ENCODE measurements at regions not wholly inside any gene's neighbourhood (a gene's known extent, or its start where the extent isn't known, plus 50 kb on each side); places are given as distances from the start of the nearest gene placed in this dataset.
A peak's percentile ranks its signal among the peaks of the same experiment; 100 is the strongest.
"Not testable (repeated sequence)": the region's sequence is repeated elsewhere in the genome, so short reads cannot be mapped to it uniquely, and the experiment has no call there.

GRCh38 chr19:56918682-56919307 is 78.3 kb upstream of the PEG3 start:
- no peak overlapping the region for H3K4me3 ChIP-seq
- H3K27me3 ChIP-seq, result peaks cover 0 to 3% of the 10 kb centered on the region in 2 donors
- H3K27ac ChIP-seq, result no peak overlapping the region
- no peaks in the 10 kb centered on the region for H3K36me3 ChIP-seq
- intact Hi-C loops (cut with DNase I; ENCODE audit: low total_unique reads), result no loop called here
- DNase-seq (ENCODE audit: low spot score in 2 of 2), result no peak
- peaks cover 6 to 18% of the 10 kb centered on the region in 2 donors for H3K9me3 ChIP-seq
- TF ChIP-seq POLR2A (IDR thresholded peaks at IDR 0.05), result no peak
- TF ChIP-seq CTCF (IDR thresholded peaks at IDR 0.05), result no peak
- no peak for TF ChIP-seq POLR2AphosphoS5 (IDR thresholded peaks at IDR 0.05)
- no peaks in the 10 kb centered on the region for H3K4me1 ChIP-seq

- DNase-seq (ENCODE audit: low spot score in 2 of 2), result no peak
- TF ChIP-seq CTCF (IDR thresholded peaks at IDR 0.05), result no peak
- no peak for TF ChIP-seq POLR2AphosphoS5 (IDR thresholded peaks at IDR 0.05)
- no peak for TF ChIP-seq POLR2A (IDR thresholded peaks at IDR 0.05)
- Histone ChIP-seq H3K9me3 (peaks cover 6 to 20% of the 10 kb centered on the region in 2 donors), H3K27me3 (peaks cover 0 to 3% of the 10 kb centered on the region in 2 donors), H3K4me1 (no peaks in the 10 kb centered on the region), H3K36me3 (no peaks in the 10 kb centered on the region), H3K4me3 (no peak overlapping the region), H3K27ac (no peak overlapping the region)
- intact Hi-C loops (cut with DNase I; ENCODE audit: low total_unique reads), result no loop called here
Measured at GRCh38 chr19:56919308-56919995, 78.9 kb upstream of the PEG3 start.

- H3K36me3 ChIP-seq; intact Hi-C loops (cut with DNase I; ENCODE audit: low total_unique reads); DNase-seq (ENCODE audit: low spot score in 2 of 2); H3K27me3 ChIP-seq; H3K4me1 ChIP-seq; H3K27ac ChIP-seq; H3K4me3 ChIP-seq: not testable (repeated sequence)
- H3K9me3 ChIP-seq, result peaks cover 12 to 14% of the 10 kb centered on the region in 2 donors
Measured at GRCh38 chr19:56926094-56926493, 85.6 kb upstream of the PEG3 start.

- intact Hi-C loops (cut with DNase I; ENCODE audit: low total_unique reads), result no loop called here
- no peak for TF ChIP-seq POLR2AphosphoS5 (IDR thresholded peaks at IDR 0.05)
- TF ChIP-seq POLR2A (IDR thresholded peaks at IDR 0.05), result no peak
- no peak for TF ChIP-seq CTCF (IDR thresholded peaks at IDR 0.05)
- DNase-seq (ENCODE audit: low spot score in 2 of 2), result no peak
- Histone ChIP-seq H3K4me1 (no peaks in the 10 kb centered on the region), H3K9me3 (peaks cover 10 to 12% of the 10 kb centered on the region in 2 donors), H3K4me3 (no peak overlapping the region), H3K36me3 (no peaks in the 10 kb centered on the region), H3K27me3 (no peaks in the 10 kb centered on the region), H3K27ac (peak overlapping the region; percentile 18 to 63)
Measured at GRCh38 chr19:56927294-56927693, 86.8 kb upstream of the PEG3 start.

- peak overlapping the region; percentile 18 to 63 for H3K27ac ChIP-seq
- intact Hi-C loops (cut with DNase I; ENCODE audit: low total_unique reads), result no loop called here
- TF ChIP-seq POLR2A (IDR thresholded peaks at IDR 0.05) (no peak), POLR2AphosphoS5 (IDR thresholded peaks at IDR 0.05) (no peak), CTCF (IDR thresholded peaks at IDR 0.05) (no peak)
Measured at GRCh38 chr19:56927791-56928207, 87.3 kb upstream of the PEG3 start.

More at GRCh38 chr19:56927791-56928207, 87.3 kb upstream of the PEG3 start:
- Histone ChIP-seq H3K36me3 (no peaks in the 10 kb centered on the region), H3K27me3 (no peaks in the 10 kb centered on the region), H3K4me1 (no peaks in the 10 kb centered on the region), H3K4me3 (no peak overlapping the region), H3K9me3 (peaks cover 10 to 12% of the 10 kb centered on the region in 2 donors)
- no peak for DNase-seq (ENCODE audit: low spot score in 2 of 2)

Data from breast epithelium (tissue), 4 donors.